Endothelial cell of umbilical vein (primary cell): ENCODE measurements at regions not wholly inside any gene's neighbourhood (a gene's known extent, or its start where the extent isn't known, plus 50 kb on each side); places are given as distances from the start of the nearest gene placed in this dataset.

Source experiments
- CTCF ChIP-seq, 2 donors: IDR thresholded peaks; 1 replicate in 1 of 2; 2 replicates in 1 of 2; pipeline ENCODE4 v1.5.1; 2011; ENCODE audit warnings: low read length in 2 of 2, mild to moderate bottlenecking in 2 of 2, moderate library complexity in 2 of 2, control low read depth in 1 of 2, inconsistent platforms in 1 of 2, low read depth in 1 of 2; ENCODE audit not compliant: insufficient read depth in 1 of 2; ENCODE audit errors: extremely low read depth in 1 of 2
- EZH2 ChIP-seq: IDR thresholded peaks from 2 replicates; pipeline ENCODE4 v1.6.1; 2012; ENCODE audit warnings: borderline replicate concordance, low read depth, mild to moderate bottlenecking, moderate library complexity, low read length, inconsistent platforms; ENCODE audit not compliant: severe bottlenecking
- FOS ChIP-seq: IDR thresholded peaks from 2 replicates; pipeline ENCODE4 v1.6.1; 2011; ENCODE audit warnings: mild to moderate bottlenecking, low read length, moderate library complexity, borderline replicate concordance; ENCODE audit not compliant: insufficient read depth
- GATA2 ChIP-seq: IDR thresholded peaks from 2 replicates; pipeline ENCODE4 v1.7.0; 2011; ENCODE audit warnings: low read depth, mild to moderate bottlenecking, moderate library complexity, mixed read lengths, low read length; ENCODE audit not compliant: insufficient read length, insufficient read depth
- JUN ChIP-seq: IDR thresholded peaks from 2 replicates; pipeline ENCODE4 v1.6.1; 2011; ENCODE audit warnings: borderline replicate concordance, low read depth; ENCODE audit not compliant: insufficient read length, insufficient read depth
- MAX ChIP-seq: IDR thresholded peaks from 2 replicates; pipeline ENCODE4 v1.6.1; 2011; ENCODE audit not compliant: insufficient read depth, insufficient read length
- MYC ChIP-seq: IDR thresholded peaks from one replicate; pipeline ENCODE4 v1.6.1; 2011; ENCODE audit warnings: mild to moderate bottlenecking, low read depth, low read length
- POLR2A ChIP-seq: IDR thresholded peaks from 2 replicates; pipeline ENCODE4 v1.6.1; 2012; ENCODE audit warnings: low read depth, mild to moderate bottlenecking, control low read depth, low read length
- POLR2AphosphoS5 ChIP-seq: IDR thresholded peaks from 2 replicates; pipeline ENCODE4 v1.6.1; 2012; ENCODE audit warnings: low read depth, mild to moderate bottlenecking, control low read depth, low read length, moderate library complexity; ENCODE audit not compliant: insufficient read depth

GRCh38 chr1:170377440-170377839, 154.5 kb upstream of the GORAB start:
- TF ChIP-seq CTCF (IDR thresholded peaks at IDR 0.05; ENCODE audit: extremely low read depth in 1 of 2, insufficient read depth in 1 of 2, low read depth in 1 of 2, low read length in 2 of 2) (no peak), MAX (no peak), POLR2A (no peak), EZH2 (no peak), MYC (no peak), POLR2AphosphoS5 (no peak), JUN (no peak), GATA2 (no peak), FOS (no peak)
